PC-3 (cell line): ENCODE measurements at regions not wholly inside any gene's neighbourhood (a gene's known extent, or its start where the extent isn't known, plus 50 kb on each side); places are given as distances from the start of the nearest gene placed in this dataset.

Experiments
- CTCF ChIP-seq: fragments of 300-600 bp; sonication (generic); conservative IDR thresholded peaks from 2 replicates; pipeline ENCODE4 v1.5.1; 2017; ENCODE audit warnings: antibody characterized with exemption, low read depth, mild to moderate bottlenecking, low read length
- EZH2 ChIP-seq: fragments of 300-600 bp; sonication (generic); IDR thresholded peaks from one replicate; pipeline ENCODE4 v1.6.1; 2017; ENCODE audit warnings: antibody characterized with exemption, mild to moderate bottlenecking, low read length; ENCODE audit not compliant: unreplicated experiment
- EZH2phosphoT487 ChIP-seq: fragments of 300-600 bp; sonication (generic); IDR thresholded peaks from 2 replicates; pipeline ENCODE4 v1.6.1; 2018; ENCODE audit warnings: mild to moderate bottlenecking, antibody characterized with exemption, low read length, borderline replicate concordance

GRCh38 chr3:78274475-78275065, 1234.7 kb downstream of the ROBO2 start:
- TF ChIP-seq CTCF, result 0 out of 2 replicates have a peak, but pooled peaks have one; percentile 29
- TF ChIP-seq EZH2phosphoT487, result no peak
- no peak for TF ChIP-seq EZH2
